Smooth muscle cell of the brain vasculature (primary cell): ENCODE measurements at regions not wholly inside any gene's neighbourhood (a gene's known extent, or its start where the extent isn't known, plus 50 kb on each side); places are given as distances from the start of the nearest gene placed in this dataset.

ENCODE experiments used
- DNase-seq: peaks from one replicate; pipeline ENCODE4 v3.0.0-alpha.2; 2012; ENCODE audit warnings: low read depth, low spot score

GRCh38 chr21:28654406-28654805 lies 338.3 kb downstream of the LTN1 start:
- no peak for DNase-seq

- no peak for DNase-seq
These were observed 347.9 kb downstream of the LTN1 start for GRCh38 chr21:28644762-28645161.

- no peak for DNase-seq
These were observed 349.8 kb downstream of the LTN1 start for GRCh38 chr21:28642891-28643290.

- DNase-seq, result no peak
These were observed 350.9 kb downstream of the LTN1 start for GRCh38 chr21:28641731-28642130.

GRCh38 chr21:28640326-28640725 lies 352.4 kb downstream of the LTN1 start:
- no peak for DNase-seq

GRCh38 chr21:28639737-28640136 lies 352.9 kb downstream of the LTN1 start:
- DNase-seq, result no peak

- DNase-seq, result peak; percentile 10
These were observed 355.7 kb downstream of the LTN1 start for GRCh38 chr21:28636752-28637691.

- no peak for DNase-seq
These were observed 357.1 kb downstream of the LTN1 start for GRCh38 chr21:28635541-28635940.

- DNase-seq, result no peak
These were observed 358.7 kb downstream of the LTN1 start for GRCh38 chr21:28633839-28634555.

GRCh38 chr21:28632755-28633408 lies 359.8 kb downstream of the LTN1 start:
- no peak for DNase-seq

GRCh38 chr21:28627691-28628090 lies 365.0 kb downstream of the LTN1 start:
- no peak for DNase-seq

GRCh38 chr21:28627261-28627660 lies 365.4 kb downstream of the LTN1 start:
- DNase-seq, result no peak

GRCh38 chr21:28624626-28625025 lies 368.1 kb downstream of the LTN1 start:
- DNase-seq, result no peak

GRCh38 chr21:28617300-28617699 lies 375.4 kb downstream of the LTN1 start:
- no peak for DNase-seq

- no peak for DNase-seq
These were observed 377.4 kb downstream of the LTN1 start for GRCh38 chr21:28615276-28615675.

- DNase-seq, result no peak
These were observed 377.9 kb downstream of the LTN1 start for GRCh38 chr21:28614791-28615190.

GRCh38 chr21:28608646-28609045 lies 384.0 kb downstream of the LTN1 start:
- DNase-seq, result no peak

GRCh38 chr21:28607545-28607944 lies 385.1 kb downstream of the LTN1 start:
- no peak for DNase-seq

- DNase-seq, result no peak
These were observed 387.6 kb downstream of the LTN1 start for GRCh38 chr21:28604946-28605537.

- no peak for DNase-seq
These were observed 390.1 kb downstream of the LTN1 start for GRCh38 chr21:28602546-28602945.

GRCh38 chr21:28598214-28598613 lies 394.5 kb downstream of the LTN1 start:
- no peak for DNase-seq
